Activated CD4-positive, alpha-beta memory T cell treated with anti-CD3 and anti-CD28 coated beads for 36 hours (primary cell): ENCODE measurements at regions not wholly inside any gene's neighbourhood (a gene's known extent, or its start where the extent isn't known, plus 50 kb on each side); places are given as distances from the start of the nearest gene placed in this dataset.
"Not testable (repeated sequence)": the region's sequence is repeated elsewhere in the genome, so short reads cannot be mapped to it uniquely, and the experiment has no call there.

ENCODE experiments used
- CTCF ChIA-PET: fragments of 350-600 bp; sonication (Branson Sonifier 250); formaldehyde crosslinking; loops from one replicate; lab custom pipeline; 2021; ENCODE audit warnings: antibody characterized with exemption, inconsistent platforms; lab: Charles Lee
- POLR2A ChIA-PET: fragments of 350-600 bp; sonication (Branson Sonifier 250); formaldehyde crosslinking; loops from one replicate; lab custom pipeline; 2021; ENCODE audit warnings: antibody characterized with exemption; lab: Charles Lee
- DNase-seq: peaks from one replicate; pipeline ENCODE4 v3.0.0-alpha.2; 2020
- H3K27ac Mint-ChIP-seq: one replicate; pipeline ENCODE4 v1.8.0; 2021; ENCODE audit warnings: mixed read lengths
- H3K27me3 Mint-ChIP-seq: one replicate; pipeline ENCODE4 v1.8.0; 2021; ENCODE audit warnings: mixed read lengths
- H3K36me3 Mint-ChIP-seq: one replicate; pipeline ENCODE4 v1.8.0; 2021; ENCODE audit warnings: mixed read lengths
- H3K4me1 Mint-ChIP-seq: one replicate; pipeline ENCODE4 v1.8.0; 2021; ENCODE audit warnings: low read depth, mixed read lengths
- H3K4me3 Mint-ChIP-seq: one replicate; pipeline ENCODE4 v1.8.0; 2021; ENCODE audit warnings: mild to moderate bottlenecking, mixed read lengths
- H3K9me3 Mint-ChIP-seq: one replicate; pipeline ENCODE4 v1.8.0; 2021; ENCODE audit warnings: mixed read lengths
- intact Hi-C: fragments of 100-400 bp; cut with micrococcal nuclease; formaldehyde crosslinking; loops from one replicate; pipeline ENCODE4 v1.15.1; 2023

DNA sequence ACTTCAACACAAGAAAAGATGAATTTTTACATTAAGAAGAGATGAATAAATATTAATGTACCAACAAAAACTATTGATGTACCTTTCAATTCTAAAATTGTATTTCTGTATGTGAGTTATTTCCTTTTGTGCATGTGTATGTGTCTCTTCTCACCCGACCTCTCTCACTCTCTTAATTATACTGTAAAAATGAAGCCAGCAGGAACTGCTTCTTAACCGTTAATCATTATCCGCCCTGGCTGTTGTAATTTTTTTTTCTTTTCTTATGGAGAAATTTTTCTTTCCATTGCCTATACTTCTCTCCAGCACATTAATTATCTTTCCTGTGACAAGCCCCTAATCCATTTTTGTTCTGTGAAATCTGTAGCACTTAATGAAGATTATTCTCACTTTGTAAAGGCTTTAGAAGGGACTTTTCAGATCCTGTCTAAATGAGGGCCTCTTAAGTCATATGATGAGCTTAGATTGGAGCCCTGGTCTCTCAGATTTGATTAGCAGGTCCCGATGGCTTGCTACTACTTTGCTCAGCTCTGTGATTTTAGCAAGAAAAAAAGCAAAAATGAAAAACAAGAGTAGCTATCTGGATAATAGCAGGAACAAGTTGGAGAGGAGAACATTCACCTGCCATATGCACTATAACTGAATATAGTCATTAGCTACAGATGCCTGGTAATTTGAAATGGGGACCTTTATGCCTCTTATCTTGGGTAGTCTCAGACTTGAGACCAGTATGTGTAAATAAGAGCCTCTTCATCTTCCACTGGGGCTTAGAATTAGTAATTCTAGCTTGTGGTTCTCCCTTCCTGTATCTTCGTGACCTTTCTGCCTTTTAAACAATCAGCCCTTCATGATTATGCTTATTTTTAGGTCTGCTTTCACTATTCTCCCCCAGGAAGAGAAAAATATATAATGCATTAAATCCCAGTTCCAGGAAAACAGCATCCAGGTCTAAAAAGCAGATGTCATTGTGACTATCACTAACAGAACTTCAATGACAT, 80.0 kb upstream of the COL1A2 start:
- H3K27ac Mint-ChIP-seq, result no peak overlapping the region
- no peaks in the 10 kb centered on the region for H3K36me3 Mint-ChIP-seq
- POLR2A ChIA-PET, result no interaction called here
- H3K9me3 Mint-ChIP-seq, result peaks cover 6% of the 10 kb centered on the region
- no peaks in the 10 kb centered on the region for H3K4me1 Mint-ChIP-seq
- CTCF ChIA-PET, result no interaction called here
- no peaks in the 10 kb centered on the region for H3K27me3 Mint-ChIP-seq
- no peak overlapping the region for H3K4me3 Mint-ChIP-seq
- DNase-seq, result no peak
- intact Hi-C loops, result no loop called here

DNA sequence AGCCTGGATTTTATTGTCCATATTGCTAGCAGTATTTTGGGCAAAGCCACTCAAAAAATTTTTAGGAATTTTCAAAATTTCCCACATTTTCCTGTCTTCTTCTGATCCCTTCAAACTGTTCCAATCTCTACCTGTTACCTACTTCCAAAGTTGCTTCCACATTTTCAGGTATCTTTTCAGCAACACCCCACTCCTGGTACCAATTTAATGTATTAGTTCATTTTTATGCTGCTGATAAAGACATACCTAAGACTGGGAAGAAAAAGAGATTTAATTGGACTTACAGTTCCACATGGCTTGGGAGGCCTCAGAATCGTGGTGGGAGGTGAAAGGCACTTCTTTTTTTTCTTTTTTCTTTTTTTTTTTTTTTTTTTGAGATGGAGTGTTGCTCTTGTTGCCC, 73.6 kb upstream of the COL1A2 start:
- DNase-seq, H3K27me3 Mint-ChIP-seq, CTCF ChIA-PET, POLR2A ChIA-PET, H3K27ac Mint-ChIP-seq, H3K36me3 Mint-ChIP-seq, intact Hi-C loops, H3K4me1 Mint-ChIP-seq, H3K4me3 Mint-ChIP-seq: not testable (repeated sequence)
- peaks cover 26% of the 10 kb centered on the region for H3K9me3 Mint-ChIP-seq

DNA sequence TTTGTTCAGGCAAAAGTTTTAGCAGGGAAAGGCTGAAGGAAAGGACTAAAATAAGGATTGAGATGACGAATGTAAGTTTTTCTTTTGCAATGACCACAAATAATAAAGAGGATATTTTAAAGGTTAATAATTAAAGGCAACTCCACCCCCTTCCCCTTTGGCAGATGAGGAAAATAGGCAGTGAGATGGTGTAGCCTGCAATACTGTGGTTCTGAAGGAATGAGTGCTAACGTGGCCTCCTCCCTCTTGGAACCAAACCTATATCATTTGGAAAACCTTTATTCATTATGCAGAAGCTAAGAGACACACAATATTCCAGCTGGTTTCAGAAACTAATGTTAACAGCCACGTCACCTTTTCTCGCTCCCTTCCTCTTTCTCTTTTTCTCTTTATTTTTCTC, 70.9 kb upstream of the COL1A2 start:
- DNase-seq, result no peak
- Mint-ChIP-seq H3K4me3 (no peak overlapping the region), H3K27ac (no peak overlapping the region), H3K36me3 (peaks cover 2% of the 10 kb centered on the region), H3K27me3 (no peaks in the 10 kb centered on the region), H3K9me3 (peaks cover 28% of the 10 kb centered on the region), H3K4me1 (no peaks in the 10 kb centered on the region)
- intact Hi-C loops, result no loop called here
- POLR2A ChIA-PET, result no interaction called here
- CTCF ChIA-PET, result no interaction called here

DNA sequence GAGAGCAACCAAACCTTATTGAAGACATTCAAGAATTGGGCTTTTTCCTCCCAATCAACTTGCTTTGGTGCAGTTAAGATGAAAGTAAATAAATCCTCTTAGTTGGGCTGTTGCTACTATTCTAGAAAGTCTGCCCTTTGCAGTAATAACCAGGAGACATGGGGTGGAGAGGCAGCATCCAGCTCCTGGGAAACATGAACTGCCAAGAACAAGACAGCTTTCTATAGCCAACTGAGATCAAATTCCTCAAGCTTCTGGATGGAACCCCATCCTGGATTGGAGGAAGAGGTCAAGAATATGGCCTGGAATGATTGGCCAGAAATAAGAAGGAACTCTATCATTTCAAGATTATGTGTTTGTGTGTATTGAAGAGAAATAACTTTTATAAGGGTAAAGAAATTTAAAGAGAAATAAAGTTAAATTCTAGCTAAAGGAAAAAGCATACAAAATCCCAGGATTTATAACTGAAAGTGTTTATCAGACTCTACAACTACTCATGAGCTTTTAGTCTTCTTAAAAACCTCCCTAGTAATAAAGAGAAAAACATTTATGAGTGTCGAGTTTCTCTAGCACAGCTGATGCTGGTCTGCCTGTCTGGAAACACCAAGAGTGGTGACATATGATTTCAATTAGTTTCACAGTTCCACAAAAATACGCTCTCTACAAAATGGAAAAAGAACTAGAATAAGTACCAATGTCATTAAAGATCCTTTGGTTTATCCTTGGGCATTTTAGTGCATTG, 70.1 kb upstream of the COL1A2 start:
- no peak for DNase-seq
- ChIA-PET POLR2A (no interaction called here), CTCF (no interaction called here)
- no peak overlapping the region for H3K27ac Mint-ChIP-seq
- intact Hi-C loops, result no loop called here
- peaks cover 2% of the 10 kb centered on the region for H3K36me3 Mint-ChIP-seq
- H3K27me3 Mint-ChIP-seq, result no peaks in the 10 kb centered on the region
- peaks cover 23% of the 10 kb centered on the region for H3K9me3 Mint-ChIP-seq
- H3K4me1 Mint-ChIP-seq, result no peaks in the 10 kb centered on the region
- H3K4me3 Mint-ChIP-seq, result no peak overlapping the region

DNA sequence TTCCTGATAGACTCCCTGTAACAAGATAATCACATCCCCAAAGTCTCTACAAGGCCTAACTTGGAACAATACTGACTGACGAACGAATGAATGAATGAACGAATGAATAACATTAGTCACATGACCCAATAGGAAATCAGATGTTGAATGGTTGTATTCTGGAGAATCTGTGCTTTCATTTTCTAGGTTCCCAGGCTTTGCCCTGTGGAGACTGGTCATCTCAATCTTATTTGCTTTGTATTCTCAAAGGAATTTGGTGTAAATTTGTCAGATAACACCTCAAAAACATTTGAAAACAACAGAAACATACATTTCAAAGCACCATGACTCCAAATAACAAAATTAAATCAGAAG, 69.6 kb upstream of the COL1A2 start:
- intact Hi-C loops, result no loop called here
- peaks cover 21% of the 10 kb centered on the region for H3K9me3 Mint-ChIP-seq
- no peaks in the 10 kb centered on the region for H3K27me3 Mint-ChIP-seq
- ChIA-PET POLR2A (no interaction called here), CTCF (no interaction called here)
- no peaks in the 10 kb centered on the region for H3K4me1 Mint-ChIP-seq
- DNase-seq, result no peak
- peaks cover 2% of the 10 kb centered on the region for H3K36me3 Mint-ChIP-seq
- no peak overlapping the region for H3K4me3 Mint-ChIP-seq
- no peak overlapping the region for H3K27ac Mint-ChIP-seq

DNA sequence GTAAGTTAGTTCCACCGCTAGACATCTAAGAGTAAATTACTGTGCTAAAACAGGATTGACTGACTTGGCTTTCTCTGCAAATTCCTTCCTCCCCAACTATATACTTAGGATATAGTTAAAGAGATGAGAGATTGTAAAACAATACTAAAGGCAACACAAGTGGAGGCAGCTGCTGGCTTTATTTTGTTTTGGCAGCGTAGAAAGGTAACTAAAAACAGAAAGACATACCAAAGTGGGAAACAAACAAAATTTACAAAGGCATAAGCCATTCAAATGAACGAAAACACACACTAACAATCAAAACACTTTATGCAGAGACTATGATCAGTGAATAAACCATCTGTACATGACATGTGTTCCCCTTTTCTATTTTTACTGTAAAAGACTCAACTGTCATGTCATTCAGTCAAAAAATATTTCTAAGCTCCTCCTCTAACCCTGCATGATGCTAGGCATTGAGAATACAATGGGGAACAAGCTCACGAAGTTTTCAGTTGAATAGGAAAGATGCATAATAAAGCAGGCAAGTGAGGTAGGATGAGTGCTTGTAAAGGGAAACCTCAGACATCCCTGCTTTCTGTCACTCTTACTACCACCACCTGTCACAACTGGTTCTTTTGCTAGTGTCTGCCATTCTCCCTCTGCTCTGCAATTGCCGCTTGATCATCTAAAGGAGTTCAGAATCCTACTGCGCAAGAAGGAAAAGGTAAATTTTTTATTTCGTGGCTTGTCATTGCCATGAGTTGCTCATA, 64.2 kb upstream of the COL1A2 start:
- H3K4me1 Mint-ChIP-seq, result no peaks in the 10 kb centered on the region
- POLR2A ChIA-PET, result no interaction called here
- H3K27me3 Mint-ChIP-seq, result no peaks in the 10 kb centered on the region

DNA sequence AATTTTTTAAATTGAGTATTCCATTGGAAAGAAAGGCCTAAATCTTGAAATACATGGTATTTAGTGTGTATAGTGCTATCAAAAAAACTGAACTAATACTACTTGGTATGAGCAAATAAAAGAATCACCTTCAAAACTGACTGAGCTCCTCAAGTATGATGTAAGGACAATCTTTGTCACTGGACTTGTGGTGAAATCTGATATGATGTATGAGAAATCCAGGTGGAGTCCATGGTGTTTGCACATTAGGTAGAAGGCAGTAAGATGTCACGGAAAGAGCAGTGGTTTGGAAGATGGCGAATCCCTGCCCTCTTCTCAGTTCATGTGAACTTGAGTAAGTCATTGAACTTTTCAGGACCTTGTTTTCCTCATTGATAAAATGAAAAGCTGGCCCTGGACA, 62.1 kb upstream of the COL1A2 start:
- ChIA-PET CTCF (no interaction called here), POLR2A (no interaction called here)
- H3K4me1 Mint-ChIP-seq, result no peaks in the 10 kb centered on the region
- DNase-seq, result no peak
- H3K27ac Mint-ChIP-seq, result no peak overlapping the region
- H3K9me3 Mint-ChIP-seq, result no peaks in the 10 kb centered on the region
- intact Hi-C loops, result no loop called here
- no peaks in the 10 kb centered on the region for H3K36me3 Mint-ChIP-seq
- no peak overlapping the region for H3K4me3 Mint-ChIP-seq
- H3K27me3 Mint-ChIP-seq, result no peaks in the 10 kb centered on the region

More for the DNA sequence above, 64.2 kb upstream of the COL1A2 start:
- DNase-seq, result no peak
- CTCF ChIA-PET, result no interaction called here
- H3K36me3 Mint-ChIP-seq, result no peaks in the 10 kb centered on the region
- intact Hi-C loops, result no loop called here
- no peak overlapping the region for H3K27ac Mint-ChIP-seq
- H3K4me3 Mint-ChIP-seq, result no peak overlapping the region
- H3K9me3 Mint-ChIP-seq, result peaks cover 3% of the 10 kb centered on the region

DNA sequence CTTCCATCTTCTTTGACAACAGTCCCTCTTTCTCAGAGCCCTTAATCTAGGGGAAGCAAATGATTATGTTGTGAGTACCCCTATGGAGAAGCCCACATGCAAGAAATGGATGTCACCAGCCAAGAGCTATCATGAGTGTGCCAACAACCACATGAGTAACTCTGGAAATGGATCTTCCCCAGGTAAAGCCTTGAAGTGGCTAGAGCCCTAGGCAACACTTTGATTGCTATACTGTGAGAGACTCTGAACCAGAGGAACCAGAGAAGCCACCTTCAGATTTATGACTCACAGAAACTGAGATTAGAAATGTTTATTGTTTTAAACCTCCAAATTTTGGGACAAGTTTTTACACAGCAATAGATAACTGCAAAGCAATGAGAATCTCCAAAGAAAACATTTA, 60.9 kb upstream of the COL1A2 start:
- H3K4me1 Mint-ChIP-seq, result no peaks in the 10 kb centered on the region
- POLR2A ChIA-PET, result no interaction called here
- no peaks in the 10 kb centered on the region for H3K9me3 Mint-ChIP-seq
- H3K36me3 Mint-ChIP-seq, result no peaks in the 10 kb centered on the region
- H3K27ac Mint-ChIP-seq, result no peak overlapping the region
- intact Hi-C loops, result no loop called here
- no peak for DNase-seq
- CTCF ChIA-PET, result no interaction called here
- H3K4me3 Mint-ChIP-seq, result no peak overlapping the region
- no peaks in the 10 kb centered on the region for H3K27me3 Mint-ChIP-seq

DNA sequence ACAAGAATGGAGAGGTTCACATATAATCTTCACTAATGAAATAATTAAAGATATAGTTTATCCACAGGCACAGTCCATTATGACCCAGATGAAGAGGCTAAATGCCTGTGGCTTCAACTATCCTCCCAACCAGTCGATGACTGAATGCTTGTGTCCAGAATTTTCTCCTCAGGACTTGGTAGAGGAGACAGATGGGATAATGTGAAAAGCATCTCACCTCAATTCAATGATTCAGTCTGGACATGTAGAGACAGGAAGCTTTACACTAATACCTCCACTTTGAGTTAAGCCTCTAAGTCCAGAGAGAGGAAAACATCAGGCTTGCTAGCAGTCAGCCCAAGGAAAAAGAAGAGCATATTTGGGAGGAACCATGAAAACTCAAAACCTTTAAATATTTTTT, 59.1 kb upstream of the COL1A2 start:
- no peak overlapping the region for H3K27ac Mint-ChIP-seq
- intact Hi-C loops, result no loop called here
- no peaks in the 10 kb centered on the region for H3K4me1 Mint-ChIP-seq
- CTCF ChIA-PET, result no interaction called here
- H3K9me3 Mint-ChIP-seq, result no peaks in the 10 kb centered on the region
- no peak overlapping the region for H3K4me3 Mint-ChIP-seq
- no peaks in the 10 kb centered on the region for H3K36me3 Mint-ChIP-seq
- DNase-seq, result no peak
- POLR2A ChIA-PET, result no interaction called here
- no peaks in the 10 kb centered on the region for H3K27me3 Mint-ChIP-seq

DNA sequence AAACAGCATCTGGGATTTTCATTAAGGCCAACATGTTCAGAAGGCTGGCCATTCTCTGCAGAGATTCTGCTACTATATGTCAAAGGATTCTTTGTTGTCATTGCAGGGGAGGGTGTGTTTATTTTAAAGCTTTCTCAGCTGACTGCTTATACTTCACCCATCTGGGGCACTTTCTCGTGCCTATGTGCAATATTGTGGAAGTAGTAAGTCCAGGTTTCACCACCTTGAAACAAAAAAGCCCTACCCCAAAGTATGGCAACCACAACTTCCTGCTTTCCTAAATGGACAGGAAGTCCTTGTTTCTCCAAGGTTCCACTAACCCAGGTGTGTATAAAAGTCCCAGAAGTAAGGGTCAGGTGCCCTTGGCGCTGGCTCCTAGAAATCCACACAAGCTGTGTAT, 58.7 kb upstream of the COL1A2 start:
- no peak overlapping the region for H3K27ac Mint-ChIP-seq
- no peak for DNase-seq
- no peaks in the 10 kb centered on the region for H3K4me1 Mint-ChIP-seq
- H3K4me3 Mint-ChIP-seq, result no peak overlapping the region
- no peaks in the 10 kb centered on the region for H3K27me3 Mint-ChIP-seq
- CTCF ChIA-PET, result no interaction called here
- POLR2A ChIA-PET, result no interaction called here
- intact Hi-C loops, result no loop called here
- H3K9me3 Mint-ChIP-seq, result no peaks in the 10 kb centered on the region
- H3K36me3 Mint-ChIP-seq, result no peaks in the 10 kb centered on the region

DNA sequence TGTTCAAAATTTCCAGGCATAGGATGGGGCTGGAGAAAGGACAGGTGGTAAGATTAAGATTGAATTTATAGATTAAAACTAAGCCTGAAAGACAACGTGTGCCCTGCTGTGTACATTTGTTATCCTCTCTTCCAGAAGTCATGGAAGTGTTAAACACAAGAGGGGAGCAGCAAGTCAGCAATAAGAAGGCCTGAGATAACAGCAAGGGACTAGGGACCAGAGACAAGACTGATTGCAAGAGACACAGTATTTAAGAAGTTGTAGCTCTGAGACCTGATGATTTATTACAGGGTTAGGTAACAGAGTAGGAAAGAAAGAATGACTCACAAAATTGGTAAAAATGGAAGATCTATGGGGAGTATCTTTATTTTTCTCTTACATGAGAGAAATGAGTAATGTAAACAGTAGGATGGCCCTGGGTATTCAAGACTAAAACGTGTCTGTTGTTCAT, 55.7 kb upstream of the COL1A2 start:
- CTCF ChIA-PET, result no interaction called here
- H3K36me3 Mint-ChIP-seq, result no peaks in the 10 kb centered on the region
- no peak for DNase-seq
- no peaks in the 10 kb centered on the region for H3K27me3 Mint-ChIP-seq
- no peaks in the 10 kb centered on the region for H3K9me3 Mint-ChIP-seq
- no peak overlapping the region for H3K27ac Mint-ChIP-seq
- no peaks in the 10 kb centered on the region for H3K4me1 Mint-ChIP-seq
- intact Hi-C loops, result no loop called here
- no peak overlapping the region for H3K4me3 Mint-ChIP-seq
- POLR2A ChIA-PET, result no interaction called here

DNA sequence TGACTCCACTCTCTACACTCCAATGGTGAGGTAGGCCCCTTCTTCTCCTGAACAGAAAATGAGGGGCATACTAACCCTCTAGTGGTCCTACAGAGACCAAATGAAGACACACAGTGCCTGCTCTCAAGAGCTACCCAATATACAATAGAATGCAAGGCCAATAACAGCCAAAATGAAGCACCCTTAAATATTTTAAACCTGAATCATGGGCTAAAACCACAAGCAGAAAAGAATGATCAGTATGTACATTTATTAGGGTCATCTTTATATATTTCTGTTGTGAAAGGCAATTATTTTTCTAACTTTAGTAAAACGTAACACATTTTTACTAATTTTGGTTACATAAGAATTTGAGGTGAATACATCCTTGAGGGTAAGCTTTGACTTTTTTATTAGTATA, 49.9 kb upstream of the COL1A2 start:
- Mint-ChIP-seq H3K4me3 (no peak overlapping the region), H3K36me3 (no peaks in the 10 kb centered on the region), H3K27ac (no peak overlapping the region), H3K27me3 (no peaks in the 10 kb centered on the region), H3K4me1 (no peaks in the 10 kb centered on the region), H3K9me3 (no peaks in the 10 kb centered on the region)
- intact Hi-C loops, result no loop called here
- CTCF ChIA-PET, result no interaction called here
- POLR2A ChIA-PET, result no interaction called here
- DNase-seq, result no peak
